Kidney (tissue), 13 donors: ENCODE measurements at regions not wholly inside any gene's neighbourhood (a gene's known extent, or its start where the extent isn't known, plus 50 kb on each side); places are given as distances from the start of the nearest gene placed in this dataset.

ENCODE experiments used
- DNase-seq, 5 donors: peaks; one replicate each; pipeline ENCODE4 v3.0.0-alpha.2; 2013 to 2020
- FAIRE-seq: peaks from 2 replicates; lab custom pipeline; 2012; peaks lifted over from hg19 to GRCh38; lab: Jason Lieb, UNC
- H3K27ac ChIP-seq, 2 donors: one replicate each; pipeline ENCODE4 v1.7.0; 2013; ENCODE audit warnings: low read depth in 2 of 2, low read length in 2 of 2, inconsistent platforms in 1 of 2
- H3K27me3 ChIP-seq: one replicate; pipeline ENCODE4 v1.7.1; 2013; ENCODE audit warnings: low read length, inconsistent platforms; ENCODE audit not compliant: control insufficient read depth, insufficient read depth
- H3K36me3 ChIP-seq, 3 donors: one replicate each; pipeline versions ENCODE4 v1.7.0 to v1.7.1; 2013; ENCODE audit warnings: low read length in 3 of 3, control low read depth in 1 of 3, inconsistent platforms in 1 of 3; ENCODE audit not compliant: insufficient read depth in 3 of 3, control insufficient read depth in 2 of 3
- H3K4me1 ChIP-seq, 3 donors: one replicate each; pipeline versions ENCODE4 v1.7.0 to v1.7.1; 2013; ENCODE audit warnings: low read length in 3 of 3, inconsistent platforms in 1 of 3, low read depth in 1 of 3; ENCODE audit not compliant: control insufficient read depth in 2 of 3, insufficient read depth in 2 of 3
- H3K4me3 ChIP-seq, 3 donors: one replicate each; pipeline versions ENCODE4 v1.7.0 to v1.8.1; 2013; ENCODE audit warnings: low read length in 3 of 3, control low read depth in 1 of 3, inconsistent platforms in 1 of 3
- H3K9ac ChIP-seq, 3 donors: one replicate each; pipeline versions ENCODE4 v1.7.0 to v1.7.1; 2013; ENCODE audit warnings: low read length in 3 of 3, control low read depth in 1 of 3, inconsistent platforms in 1 of 3
- H3K9me3 ChIP-seq, 3 donors: one replicate each; pipeline versions ENCODE4 v1.7.0 to v1.7.1; 2013; ENCODE audit warnings: low read length in 3 of 3, control low read depth in 1 of 3, inconsistent platforms in 1 of 3; ENCODE audit not compliant: control insufficient read depth in 2 of 3, insufficient read depth in 1 of 3
- intact Hi-C: fragments of 100-400 bp; cut with DNase I; formaldehyde crosslinking; loops from one replicate; pipeline ENCODE4 v1.11.1; 2022
- TF ChIP-seq, protein P1 (sequence below): IDR thresholded peaks from 3 replicates; pipeline ENCODE4 v1.5.1; 2012; ENCODE audit warnings: mild to moderate bottlenecking, moderate library complexity, borderline replicate concordance; ENCODE audit not compliant: insufficient read depth; ENCODE audit errors: extremely low read depth
- donor health status: control.
- donor health status: control.
- donor health status: control.
- donor health status: control.
- donor health status: control.
- donor health status: DM: yes; HTN: yes; CAD: no.
- donor health status: Normal renal cell carcinoma (clear cell type).

DNA sequence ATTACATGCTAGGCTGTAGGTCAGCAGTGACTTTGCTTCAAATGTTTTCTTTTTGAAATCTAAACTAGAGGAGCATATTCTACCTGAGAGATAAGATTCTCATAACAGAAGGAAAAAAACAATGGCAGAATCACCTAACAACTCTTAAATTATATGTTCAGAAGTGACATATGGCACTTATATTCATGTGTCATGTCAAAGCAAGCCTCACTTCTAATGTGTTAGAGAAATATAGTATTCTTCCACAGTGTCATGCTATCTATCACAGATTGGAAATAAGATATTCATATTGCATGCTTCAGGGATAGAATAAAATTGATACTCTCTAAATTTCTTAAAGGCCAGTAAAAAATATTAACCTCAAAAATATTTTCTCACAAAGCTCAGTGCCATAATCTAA, 874.6 kb upstream of the PRMT6 start:
- DNase-seq (no peak), FAIRE-seq (no peak)
- H3K4me3 ChIP-seq, result no peak overlapping the region
- H3K27ac ChIP-seq, result no peak overlapping the region
- TF ChIP-seq, protein P1, sequence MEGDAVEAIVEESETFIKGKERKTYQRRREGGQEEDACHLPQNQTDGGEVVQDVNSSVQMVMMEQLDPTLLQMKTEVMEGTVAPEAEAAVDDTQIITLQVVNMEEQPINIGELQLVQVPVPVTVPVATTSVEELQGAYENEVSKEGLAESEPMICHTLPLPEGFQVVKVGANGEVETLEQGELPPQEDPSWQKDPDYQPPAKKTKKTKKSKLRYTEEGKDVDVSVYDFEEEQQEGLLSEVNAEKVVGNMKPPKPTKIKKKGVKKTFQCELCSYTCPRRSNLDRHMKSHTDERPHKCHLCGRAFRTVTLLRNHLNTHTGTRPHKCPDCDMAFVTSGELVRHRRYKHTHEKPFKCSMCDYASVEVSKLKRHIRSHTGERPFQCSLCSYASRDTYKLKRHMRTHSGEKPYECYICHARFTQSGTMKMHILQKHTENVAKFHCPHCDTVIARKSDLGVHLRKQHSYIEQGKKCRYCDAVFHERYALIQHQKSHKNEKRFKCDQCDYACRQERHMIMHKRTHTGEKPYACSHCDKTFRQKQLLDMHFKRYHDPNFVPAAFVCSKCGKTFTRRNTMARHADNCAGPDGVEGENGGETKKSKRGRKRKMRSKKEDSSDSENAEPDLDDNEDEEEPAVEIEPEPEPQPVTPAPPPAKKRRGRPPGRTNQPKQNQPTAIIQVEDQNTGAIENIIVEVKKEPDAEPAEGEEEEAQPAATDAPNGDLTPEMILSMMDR, result no peak
- no peaks in the 10 kb centered on the region for H3K4me1 ChIP-seq
- intact Hi-C loops, result no loop called here
- no peak overlapping the region for H3K9ac ChIP-seq
- no peaks in the 10 kb centered on the region for H3K36me3 ChIP-seq
- H3K27me3 ChIP-seq, result no peaks in the 10 kb centered on the region
- H3K9me3 ChIP-seq, result no peaks in the 10 kb centered on the region

DNA sequence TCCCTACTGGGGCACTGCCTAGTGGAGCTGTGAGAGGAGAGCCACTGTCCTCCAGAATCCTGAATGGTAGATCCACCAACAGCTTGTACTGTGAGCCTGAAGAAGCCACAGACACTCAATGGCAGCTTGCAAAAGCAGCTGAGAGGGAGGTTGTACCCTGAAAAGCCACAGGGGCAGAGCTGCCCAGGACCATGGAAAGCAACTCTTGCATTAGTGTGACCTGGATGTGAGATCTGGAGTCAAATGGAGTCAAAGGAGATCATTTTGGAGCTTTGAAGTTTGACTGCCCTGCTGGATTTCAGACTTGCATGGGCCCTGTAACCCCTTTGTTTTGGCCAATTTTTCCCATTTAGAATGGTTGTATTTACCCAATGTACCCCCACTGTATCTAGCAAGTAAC, 871.4 kb upstream of the PRMT6 start:
- intact Hi-C loops, result no loop called here
- DNase-seq (no peak), FAIRE-seq (no peak)
- Histone ChIP-seq H3K9ac (no peak overlapping the region), H3K4me3 (no peak overlapping the region), H3K4me1 (no peaks in the 10 kb centered on the region), H3K9me3 (no peaks in the 10 kb centered on the region), H3K36me3 (no peaks in the 10 kb centered on the region), H3K27me3 (no peaks in the 10 kb centered on the region), H3K27ac (no peak overlapping the region)
- TF ChIP-seq, protein P1, result no peak

DNA sequence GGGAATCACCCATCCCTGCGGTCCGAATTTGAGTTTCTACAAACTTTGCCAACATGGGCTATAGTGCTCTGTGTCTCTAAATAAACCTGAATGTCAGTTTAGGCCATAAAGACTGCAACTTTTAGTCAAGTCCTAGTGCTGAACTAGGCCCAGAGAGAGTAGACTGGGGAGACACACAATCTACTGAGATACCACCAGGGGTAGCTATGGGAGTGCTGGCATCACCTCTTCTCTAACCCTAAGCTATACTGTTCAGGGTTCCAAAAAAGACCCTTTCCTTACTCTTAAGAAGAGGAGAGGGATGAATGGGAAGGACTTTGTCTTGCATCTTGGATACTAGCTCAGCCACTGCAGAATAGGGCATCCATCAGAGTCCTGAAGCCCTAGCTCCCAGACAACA, 866.7 kb upstream of the PRMT6 start:
- FAIRE-seq, result no peak
- Histone ChIP-seq H3K36me3 (no peaks in the 10 kb centered on the region), H3K9me3 (peaks cover 0 to 7% (median 5%) of the 10 kb centered on the region in 3 donors), H3K4me3 (no peak overlapping the region), H3K27ac (no peak overlapping the region), H3K9ac (no peak overlapping the region), H3K4me1 (no peaks in the 10 kb centered on the region), H3K27me3 (no peaks in the 10 kb centered on the region)
- DNase-seq, result no peak
- TF ChIP-seq, protein P1, result no peak
- intact Hi-C loops, result no loop called here

GRCh38 chr1:106194206-106194605, 862.3 kb upstream of the PRMT6 start:
- no peaks in the 10 kb centered on the region for H3K36me3 ChIP-seq
- intact Hi-C loops, result no loop called here
- peaks cover 0 to 10% (median 5%) of the 10 kb centered on the region in 3 donors for H3K9me3 ChIP-seq
- TF ChIP-seq, protein P1, result no peak
- H3K4me1 ChIP-seq, result no peaks in the 10 kb centered on the region
- no peak overlapping the region for H3K4me3 ChIP-seq
- H3K9ac ChIP-seq, result no peak overlapping the region
- no peaks in the 10 kb centered on the region for H3K27me3 ChIP-seq
- FAIRE-seq (no peak), DNase-seq (no peak)
- no peak overlapping the region for H3K27ac ChIP-seq
